ENCODE measurements at regions not wholly inside any gene's neighbourhood (a gene's known extent, or its start where the extent isn't known, plus 50 kb on each side); places are given as distances from the start of the nearest gene placed in this dataset.

- no peak for DNase-seq
- intact Hi-C loops (cut with DNase I) = no loop called here
Measured at GRCh38 chr13:60347174-60347573, 49.8 kb upstream of the TDRD3 start.
